HCT116 (cell line): ENCODE measurements at regions not wholly inside any gene's neighbourhood (a gene's known extent, or its start where the extent isn't known, plus 50 kb on each side); places are given as distances from the start of the nearest gene placed in this dataset.

Experiments used
- CBX3 ChIP-seq: IDR thresholded peaks from 2 replicates; pipeline ENCODE4 v1.6.1; 2012; ENCODE audit warnings: low read depth
- CTCF ChIP-seq, 3 experiments: fragments of 200-600 bp in 1 of 3; sonication (generic) in 1 of 3; IDR thresholded peaks in 2 of 3; conservative IDR thresholded peaks in 1 of 3; 2 replicates each; pipeline ENCODE4 v1.5.1; 2012 to 2017; ENCODE audit warnings: low read depth in 2 of 3, low read length in 2 of 3, antibody characterized with exemption in 1 of 3, borderline replicate concordance in 1 of 3, control low read depth in 1 of 3, mild to moderate bottlenecking in 1 of 3, mixed read lengths in 1 of 3, mixed run types in 1 of 3, moderate library complexity in 1 of 3; ENCODE audit not compliant: insufficient read depth in 1 of 3
- EZH2 ChIP-seq: fragments of 200-600 bp; sonication (generic); IDR thresholded peaks from 2 replicates; pipeline ENCODE4 v1.6.1; 2017; ENCODE audit warnings: antibody characterized with exemption, mixed run types
- POLR2A ChIP-seq: IDR thresholded peaks from 2 replicates; pipeline ENCODE4 v1.7.0; 2011; ENCODE audit warnings: borderline replicate concordance; ENCODE audit not compliant: insufficient read depth, insufficient read length; ENCODE audit errors: extremely low read depth
- POLR2AphosphoS5 ChIP-seq: IDR thresholded peaks from 2 replicates; pipeline ENCODE4 v1.6.1; 2011; ENCODE audit warnings: mild to moderate bottlenecking, low read depth, low read length, moderate library complexity
- ZNF274 ChIP-seq: fragments of 200-500 bp; sonication (Bioruptor generic); IDR thresholded peaks from 2 replicates; pipeline ENCODE4 v1.6.1; 2014; ENCODE audit warnings: mild to moderate bottlenecking, low read depth, low read length, inconsistent platforms

- TF ChIP-seq POLR2A (no peak), CTCF (IDR thresholded peaks at IDR 0.05 in 2 of 3, conservative IDR thresholded peaks at IDR 0.05 in 1 of 3; ENCODE audit: borderline replicate concordance in 1 of 3, insufficient read depth in 1 of 3, low read depth in 2 of 3, low read length in 2 of 3) (no peak), ZNF274 (no peak), CBX3 (no peak), POLR2AphosphoS5 (no peak), EZH2 (no peak)
Observed at GRCh38 chr16:61014869-61015268, 1021.4 kb downstream of the CDH8 start.
